HEK293T (cell line): ENCODE measurements at regions not wholly inside any gene's neighbourhood (a gene's known extent, or its start where the extent isn't known, plus 50 kb on each side); places are given as distances from the start of the nearest gene placed in this dataset.

Experiments
- CTCF ChIA-PET: fragments of 350-600 bp; formaldehyde crosslinking; extraction: SDS; loops from one replicate; lab custom pipeline; 2021; ENCODE audit warnings: antibody characterized with exemption, inconsistent platforms; lab: Yijun Ruan, JAX
- POLR2A ChIA-PET: fragments of 350-600 bp; formaldehyde crosslinking; extraction: SDS; loops from one replicate; lab custom pipeline; 2020; ENCODE audit warnings: antibody characterized with exemption, inconsistent platforms; lab: Yijun Ruan, JAX
- DNase-seq: peaks from one replicate; pipeline ENCODE4 v3.0.0; 2012; ENCODE audit warnings: mixed read lengths; ENCODE audit errors: extremely low spot score
- ARNT ChIP-seq: fragments of 450-650 bp; IDR thresholded peaks from 2 replicates; pipeline ENCODE4 v1.6.1; 2017; ENCODE audit warnings: mild to moderate bottlenecking
- BHLHE40 ChIP-seq: fragments of 450-650 bp; IDR thresholded peaks from 2 replicates; pipeline ENCODE4 v1.6.1; 2016; ENCODE audit warnings: mild to moderate bottlenecking, moderate library complexity, borderline replicate concordance
- CTBP1 ChIP-seq: fragments of 450-650 bp; IDR thresholded peaks from 2 replicates; pipeline ENCODE4 v1.6.1; 2016; ENCODE audit warnings: borderline replicate concordance
- ELF4 ChIP-seq: fragments of 450-650 bp; IDR thresholded peaks from 2 replicates; pipeline ENCODE4 v1.6.1; 2017; ENCODE audit warnings: antibody characterized with exemption
- FOXA1 ChIP-seq: fragments of 450-650 bp; IDR thresholded peaks from 2 replicates; pipeline ENCODE4 v1.6.1; 2016; ENCODE audit warnings: mild to moderate bottlenecking
- FOXK2 ChIP-seq: fragments of 450-650 bp; IDR thresholded peaks from 2 replicates; pipeline ENCODE4 v1.6.1; 2016; ENCODE audit warnings: mild to moderate bottlenecking
- FOXM1 ChIP-seq: fragments of 450-650 bp; IDR thresholded peaks from 2 replicates; pipeline ENCODE4 v1.6.1; 2017; ENCODE audit warnings: mild to moderate bottlenecking, borderline replicate concordance
- HDGF ChIP-seq: fragments of 450-650 bp; IDR thresholded peaks from 2 replicates; pipeline ENCODE4 v1.6.1; 2017; ENCODE audit warnings: antibody characterized with exemption, borderline replicate concordance
- L3MBTL2 ChIP-seq: fragments of 450-650 bp; conservative IDR thresholded peaks from 2 replicates; pipeline ENCODE4 v1.6.1; 2016; ENCODE audit warnings: mild to moderate bottlenecking
- LEF1 ChIP-seq: fragments of 450-650 bp; IDR thresholded peaks from 2 replicates; pipeline ENCODE4 v1.6.1; 2017; ENCODE audit warnings: mild to moderate bottlenecking, borderline replicate concordance
- NFRKB ChIP-seq: fragments of 450-650 bp; IDR thresholded peaks from 2 replicates; pipeline ENCODE4 v1.6.1; 2016; ENCODE audit warnings: mild to moderate bottlenecking, moderate library complexity
- SP1 ChIP-seq: fragments of 450-650 bp; IDR thresholded peaks from 2 replicates; pipeline ENCODE4 v1.6.1; 2017
- SUZ12 ChIP-seq: fragments of 450-650 bp; IDR thresholded peaks from 2 replicates; pipeline ENCODE4 v1.6.1; 2016; ENCODE audit warnings: mild to moderate bottlenecking
- TARDBP ChIP-seq: fragments of 450-650 bp; IDR thresholded peaks from 2 replicates; pipeline ENCODE4 v1.6.1; 2016
- ZNF384 ChIP-seq: fragments of 450-650 bp; IDR thresholded peaks from 2 replicates; pipeline ENCODE4 v1.6.1; 2016
- TF ChIP-seq, protein P1 (sequence below): fragments of 450-650 bp; IDR thresholded peaks from 2 replicates; pipeline ENCODE4 v1.6.1; 2016

DNA sequence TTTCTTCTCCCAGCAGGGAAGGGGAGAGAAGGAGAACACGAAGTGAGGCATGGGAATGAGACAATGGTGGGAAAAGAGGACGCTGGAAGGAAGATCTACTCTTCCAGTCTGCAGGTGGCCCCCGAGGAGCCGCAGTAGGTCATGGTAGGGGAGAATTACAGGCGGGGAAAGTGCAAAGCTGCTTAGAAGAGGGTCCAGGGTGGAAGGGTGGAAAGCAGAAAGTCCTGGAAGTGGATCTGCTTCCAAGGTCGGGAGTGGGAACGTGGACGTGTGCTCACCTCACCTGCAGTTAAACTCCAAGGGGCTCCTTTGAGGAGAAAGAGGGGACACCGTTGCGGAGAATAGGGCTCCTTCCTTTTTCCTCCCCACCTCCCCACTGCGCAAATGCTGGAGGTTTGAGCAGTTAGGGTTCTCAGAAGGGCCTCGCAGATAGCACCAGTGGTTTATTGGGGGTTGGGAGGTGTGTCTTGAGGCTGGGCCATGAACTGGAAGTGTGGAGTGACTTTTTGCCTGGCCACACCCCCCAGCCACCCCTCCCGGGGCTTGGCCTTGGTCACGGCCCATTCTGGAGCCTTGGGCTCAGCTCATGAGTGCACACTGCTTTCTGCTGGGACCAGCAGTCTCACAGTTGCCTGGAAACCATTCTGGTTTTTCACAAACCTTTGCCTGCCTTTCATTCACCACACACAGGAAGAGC, 100.4 kb upstream of the MLN start:
- no peak for TF ChIP-seq FOXK2
- TF ChIP-seq ZNF384, result no peak
- no peak for TF ChIP-seq FOXA1
- no peak for DNase-seq
- ChIA-PET CTCF (no interaction called here), POLR2A (no interaction called here)

GRCh38 chr6:33903579-33903978, 99.8 kb upstream of the MLN start:
- no peak for TF ChIP-seq SUZ12
- no peak for TF ChIP-seq LEF1
- no peak for TF ChIP-seq ELF4
- no peak for TF ChIP-seq CTBP1
- TF ChIP-seq FOXM1, result no peak
- no peak for TF ChIP-seq BHLHE40
- no peak for TF ChIP-seq L3MBTL2
- no peak for TF ChIP-seq HDGF
- no peak for TF ChIP-seq ARNT
- TF ChIP-seq TARDBP, result no peak
- TF ChIP-seq NFRKB, result no peak
- TF ChIP-seq SP1, result no peak
- TF ChIP-seq, protein P1, sequence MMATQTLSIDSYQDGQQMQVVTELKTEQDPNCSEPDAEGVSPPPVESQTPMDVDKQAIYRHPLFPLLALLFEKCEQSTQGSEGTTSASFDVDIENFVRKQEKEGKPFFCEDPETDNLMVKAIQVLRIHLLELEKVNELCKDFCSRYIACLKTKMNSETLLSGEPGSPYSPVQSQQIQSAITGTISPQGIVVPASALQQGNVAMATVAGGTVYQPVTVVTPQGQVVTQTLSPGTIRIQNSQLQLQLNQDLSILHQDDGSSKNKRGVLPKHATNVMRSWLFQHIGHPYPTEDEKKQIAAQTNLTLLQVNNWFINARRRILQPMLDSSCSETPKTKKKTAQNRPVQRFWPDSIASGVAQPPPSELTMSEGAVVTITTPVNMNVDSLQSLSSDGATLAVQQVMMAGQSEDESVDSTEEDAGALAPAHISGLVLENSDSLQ, result no peak
- TF ChIP-seq ZNF384, result no peak
- no peak for TF ChIP-seq FOXK2
- POLR2A ChIA-PET, result no interaction called here
- no peak for DNase-seq
- CTCF ChIA-PET, result no interaction called here

- ChIA-PET CTCF (no interaction called here), POLR2A (no interaction called here)
- DNase-seq, result no peak
- no peak for TF ChIP-seq BHLHE40
- TF ChIP-seq, protein P1, result no peak
- TF ChIP-seq NFRKB, result no peak
- no peak for TF ChIP-seq ARNT
- TF ChIP-seq HDGF, result no peak
- TF ChIP-seq CTBP1, result no peak
- TF ChIP-seq FOXA1, result no peak
- TF ChIP-seq FOXK2, result no peak
- TF ChIP-seq LEF1, result no peak
- no peak for TF ChIP-seq SP1
- TF ChIP-seq L3MBTL2, result no peak
- no peak for TF ChIP-seq ELF4
- TF ChIP-seq TARDBP, result no peak
- TF ChIP-seq FOXM1, result no peak
- TF ChIP-seq SUZ12, result no peak
These were observed 98.7 kb upstream of the MLN start for GRCh38 chr6:33902457-33902853.

- CTCF ChIA-PET, result no interaction called here
- POLR2A ChIA-PET, result no interaction called here
These were observed 98.1 kb upstream of the MLN start for GRCh38 chr6:33901822-33902456.

DNA sequence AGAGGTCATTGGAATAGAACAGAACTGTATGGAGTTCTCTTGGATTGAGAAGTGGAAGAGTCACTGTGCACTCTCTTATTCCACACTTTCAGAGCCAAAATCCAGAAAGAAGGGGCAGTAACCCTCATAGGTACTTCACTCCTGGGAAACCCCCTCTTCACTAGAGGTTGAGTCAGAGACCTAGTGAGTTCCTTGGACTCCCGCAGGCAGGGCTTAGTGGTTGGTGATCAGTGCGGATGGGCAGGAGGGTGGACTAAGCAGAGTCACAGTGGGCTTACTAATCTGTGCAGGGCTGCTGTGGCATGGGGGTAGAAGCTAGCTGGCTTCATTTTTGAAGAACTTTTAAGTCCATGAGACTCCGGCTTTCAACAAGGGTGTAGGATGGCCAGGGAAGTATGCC, 95.0 kb upstream of the MLN start:
- DNase-seq, result no peak
- ChIA-PET CTCF (no interaction called here), POLR2A (no interaction called here)
- TF ChIP-seq, protein P1, result no peak

More at GRCh38 chr6:33901822-33902456, 98.1 kb upstream of the MLN start:
- no peak for DNase-seq
- TF ChIP-seq CTBP1 (no peak), BHLHE40 (no peak), ZNF384 (no peak), SUZ12 (no peak), ARNT (no peak), L3MBTL2 (no peak), SP1 (no peak), NFRKB (no peak), LEF1 (no peak), ELF4 (no peak), FOXA1 (no peak), FOXK2 (no peak), FOXM1 (no peak), TARDBP (no peak), HDGF (no peak)
- TF ChIP-seq, protein P1, result no peak

DNA sequence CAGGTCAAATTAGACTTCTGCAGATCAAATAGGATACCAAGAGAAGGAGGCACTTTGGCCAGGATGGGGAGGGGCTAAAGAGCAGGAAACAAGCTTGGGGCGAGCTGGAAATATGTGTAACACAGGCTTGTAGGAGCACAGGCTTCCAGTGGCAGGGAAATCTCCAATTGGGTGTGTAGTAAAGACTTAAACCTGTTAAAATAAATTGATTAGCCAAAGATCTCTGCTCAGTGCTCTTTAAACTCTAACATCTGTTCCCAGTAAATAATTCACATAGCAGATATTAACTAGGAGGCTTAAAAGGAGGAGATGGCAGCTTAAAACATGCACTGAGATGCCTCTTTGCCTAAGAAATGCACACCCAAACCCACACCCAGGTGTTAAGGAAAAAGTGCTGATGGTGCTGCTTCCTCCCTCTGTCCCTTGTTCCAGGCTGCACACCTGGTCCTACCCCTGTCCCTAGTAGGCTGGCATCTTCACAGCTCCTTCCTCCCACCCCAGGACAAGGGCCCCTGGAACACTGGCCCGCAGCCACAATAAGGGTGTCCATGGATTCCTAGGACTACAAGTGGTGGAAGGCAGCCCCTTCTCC, 93.5 kb upstream of the MLN start:
- no peak for TF ChIP-seq LEF1
- TF ChIP-seq CTBP1, result no peak
- TF ChIP-seq ZNF384, result no peak
- no peak for TF ChIP-seq ARNT
- no peak for TF ChIP-seq FOXM1
- TF ChIP-seq, protein P1, result no peak
- no peak for TF ChIP-seq SP1
- TF ChIP-seq SUZ12, result no peak
- TF ChIP-seq HDGF, result no peak
- no peak for TF ChIP-seq FOXK2
- TF ChIP-seq NFRKB, result no peak
- no peak for TF ChIP-seq FOXA1
- TF ChIP-seq TARDBP, result no peak
- TF ChIP-seq L3MBTL2, result no peak
- no peak for TF ChIP-seq BHLHE40
- no peak for TF ChIP-seq ELF4
- ChIA-PET POLR2A (interaction anchor here (0.8 kb wide), 1 partner anchor 10 kb away, joined by 3 read pairs; no protein-coding TSS in a partner anchor), CTCF (no interaction called here)
- DNase-seq, result no peak
